OCI-LY1 (cell line): ENCODE measurements at regions not wholly inside any gene's neighbourhood (a gene's known extent, or its start where the extent isn't known, plus 50 kb on each side); places are given as distances from the start of the nearest gene placed in this dataset.

Experiments used
- H2AFZ ChIP-seq: fragments of 200-600 bp; sonication (generic), shearing (Covaris generic); 2 replicates; pipeline ENCODE4 v1.6.0; 2014; ENCODE audit warnings: antibody characterized with exemption, mild to moderate bottlenecking, low read length
- H3F3A ChIP-seq: fragments of 200-600 bp; sonication (generic), shearing (Covaris generic); 2 replicates; pipeline ENCODE4 v1.6.0; 2014; ENCODE audit warnings: mild to moderate bottlenecking, antibody characterized with exemption, low read length, moderate library complexity; ENCODE audit not compliant: insufficient read depth
- H3K27ac ChIP-seq: fragments of 200-600 bp; sonication (generic); 2 replicates; pipeline ENCODE4 v1.5.1; 2014; ENCODE audit warnings: low read length, mixed run types, mild to moderate bottlenecking, low read depth; ENCODE audit not compliant: poor library complexity, severe bottlenecking
- H3K27me3 ChIP-seq: fragments of 200-600 bp; sonication (generic); 2 replicates; pipeline ENCODE4 v1.6.0; 2014; ENCODE audit warnings: antibody characterized with exemption, mild to moderate bottlenecking, low read length, moderate library complexity; ENCODE audit not compliant: insufficient read depth
- H3K36me3 ChIP-seq: fragments of 200-600 bp; sonication (generic); 2 replicates; pipeline ENCODE4 v1.6.1; 2014; ENCODE audit warnings: mild to moderate bottlenecking, antibody characterized with exemption, low read length, moderate library complexity, mixed read lengths; ENCODE audit not compliant: insufficient read depth
- H3K4me1 ChIP-seq: fragments of 200-600 bp; sonication (generic); 2 replicates; pipeline ENCODE4 v1.5.1; 2014; ENCODE audit warnings: mild to moderate bottlenecking, low read length, moderate library complexity; ENCODE audit not compliant: insufficient read depth, severe bottlenecking
- H3K4me2 ChIP-seq: fragments of 200-600 bp; sonication (generic), shearing (Covaris generic); 2 replicates; pipeline ENCODE4 v1.6.1; 2014; ENCODE audit warnings: low read length
- H3K4me3 ChIP-seq: fragments of 200-600 bp; sonication (generic); 2 replicates; pipeline ENCODE4 v1.5.1; 2014; ENCODE audit warnings: low read length, low read depth, mild to moderate bottlenecking, mixed read lengths; ENCODE audit not compliant: poor library complexity, severe bottlenecking
- H3K79me2 ChIP-seq: fragments of 200-600 bp; shearing (Covaris generic); 2 replicates; pipeline ENCODE4 v1.6.1; 2016; ENCODE audit warnings: mixed run types, low read length, mixed read lengths; ENCODE audit not compliant: insufficient read depth
- H3K9ac ChIP-seq: fragments of 200-600 bp; sonication (generic), shearing (Covaris generic); 2 replicates; pipeline ENCODE4 v1.6.1; 2014; ENCODE audit warnings: mild to moderate bottlenecking, low read length, mixed read lengths
- H3K9me2 ChIP-seq: fragments of 200-600 bp; sonication (generic), shearing (Covaris generic); 2 replicates; pipeline ENCODE4 v1.6.1; 2014; ENCODE audit warnings: low read depth, mild to moderate bottlenecking, low read length, mixed read lengths
- H3K9me3 ChIP-seq: fragments of 200-600 bp; shearing (Covaris generic); 2 replicates; pipeline ENCODE4 v1.6.1; 2014; ENCODE audit warnings: low read length, mixed read lengths
- H4K20me1 ChIP-seq: fragments of 200-600 bp; sonication (generic), shearing (Covaris generic); 2 replicates; pipeline ENCODE4 v1.6.0; 2016; ENCODE audit warnings: mild to moderate bottlenecking, low read length; ENCODE audit not compliant: insufficient read depth
- EZH2 ChIP-seq: fragments of 200-600 bp; sonication (generic), shearing (Covaris generic); IDR thresholded peaks from 2 replicates; pipeline ENCODE4 v1.8.0; 2017; ENCODE audit warnings: borderline replicate concordance, mixed run types, mild to moderate bottlenecking, antibody characterized with exemption, low read length, moderate library complexity, mixed read lengths
- TF ChIP-seq, protein P1 (sequence below): fragments of 200-600 bp; sonication (generic), shearing (Covaris generic); IDR thresholded peaks from 2 replicates; pipeline ENCODE4 v1.5.1; 2017; ENCODE audit warnings: mild to moderate bottlenecking, antibody characterized with exemption, low read length, moderate library complexity, mixed read lengths

DNA sequence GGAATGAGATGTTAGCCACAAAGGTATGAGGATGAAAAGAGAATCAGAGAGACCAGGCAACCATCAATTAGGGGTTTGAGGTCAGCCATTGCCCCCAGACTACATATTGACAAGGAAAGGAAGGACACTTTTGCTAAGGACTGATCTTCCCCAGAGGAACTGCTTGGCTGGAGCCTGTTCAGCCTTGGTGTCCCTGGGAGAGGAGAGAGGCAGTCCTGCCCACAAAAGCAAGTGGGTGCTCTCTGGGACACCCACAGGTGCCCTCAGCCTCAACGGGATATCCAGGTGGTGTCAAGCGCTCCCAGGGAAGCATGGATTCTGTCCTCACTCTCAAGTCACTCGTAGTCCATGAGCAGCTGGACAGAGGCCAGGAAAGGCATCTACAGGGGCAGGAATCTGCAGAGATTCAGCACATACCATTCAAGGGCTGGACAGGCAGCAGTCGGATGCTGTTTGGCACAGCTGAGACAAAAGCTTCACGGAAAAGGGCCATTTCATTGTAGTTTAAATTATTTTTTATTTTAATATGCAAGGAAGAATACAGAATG is 166.2 kb downstream of the UACA start:
- H3K4me1 ChIP-seq, result no peaks in the 10 kb centered on the region
- no peak overlapping the region for H2AFZ ChIP-seq
- no peaks in the 10 kb centered on the region for H3F3A ChIP-seq
- no peaks in the 10 kb centered on the region for H3K36me3 ChIP-seq
- no peak overlapping the region for H3K9ac ChIP-seq
- H3K4me3 ChIP-seq, result no peak overlapping the region
- H3K4me2 ChIP-seq, result no peak overlapping the region
- H3K27me3 ChIP-seq, result no peaks in the 10 kb centered on the region
- no peak overlapping the region for H3K27ac ChIP-seq
- H3K9me3 ChIP-seq, result no peaks in the 10 kb centered on the region
- TF ChIP-seq EZH2, result no peak
- TF ChIP-seq, protein P1, sequence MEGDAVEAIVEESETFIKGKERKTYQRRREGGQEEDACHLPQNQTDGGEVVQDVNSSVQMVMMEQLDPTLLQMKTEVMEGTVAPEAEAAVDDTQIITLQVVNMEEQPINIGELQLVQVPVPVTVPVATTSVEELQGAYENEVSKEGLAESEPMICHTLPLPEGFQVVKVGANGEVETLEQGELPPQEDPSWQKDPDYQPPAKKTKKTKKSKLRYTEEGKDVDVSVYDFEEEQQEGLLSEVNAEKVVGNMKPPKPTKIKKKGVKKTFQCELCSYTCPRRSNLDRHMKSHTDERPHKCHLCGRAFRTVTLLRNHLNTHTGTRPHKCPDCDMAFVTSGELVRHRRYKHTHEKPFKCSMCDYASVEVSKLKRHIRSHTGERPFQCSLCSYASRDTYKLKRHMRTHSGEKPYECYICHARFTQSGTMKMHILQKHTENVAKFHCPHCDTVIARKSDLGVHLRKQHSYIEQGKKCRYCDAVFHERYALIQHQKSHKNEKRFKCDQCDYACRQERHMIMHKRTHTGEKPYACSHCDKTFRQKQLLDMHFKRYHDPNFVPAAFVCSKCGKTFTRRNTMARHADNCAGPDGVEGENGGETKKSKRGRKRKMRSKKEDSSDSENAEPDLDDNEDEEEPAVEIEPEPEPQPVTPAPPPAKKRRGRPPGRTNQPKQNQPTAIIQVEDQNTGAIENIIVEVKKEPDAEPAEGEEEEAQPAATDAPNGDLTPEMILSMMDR, result no peak
- H4K20me1 ChIP-seq, result no peaks in the 10 kb centered on the region
- no peaks in the 10 kb centered on the region for H3K79me2 ChIP-seq
- no peaks in the 10 kb centered on the region for H3K9me2 ChIP-seq

GRCh38 chr15:70596354-70597055 is 166.9 kb downstream of the UACA start:
- Histone ChIP-seq H3K4me3 (no peak overlapping the region), H4K20me1 (no peaks in the 10 kb centered on the region), H3K4me1 (no peaks in the 10 kb centered on the region), H3K9me3 (no peaks in the 10 kb centered on the region), H3K79me2 (no peaks in the 10 kb centered on the region), H3F3A (no peaks in the 10 kb centered on the region), H3K27me3 (no peaks in the 10 kb centered on the region), H3K4me2 (no peak overlapping the region), H3K9ac (no peak overlapping the region), H3K36me3 (no peaks in the 10 kb centered on the region), H2AFZ (no peak overlapping the region), H3K9me2 (no peaks in the 10 kb centered on the region), H3K27ac (no peak overlapping the region)
- TF ChIP-seq, protein P1, result no peak
- no peak for TF ChIP-seq EZH2

GRCh38 chr15:70593795-70594194 is 169.6 kb downstream of the UACA start:
- H3K36me3 ChIP-seq, result no peaks in the 10 kb centered on the region
- no peaks in the 10 kb centered on the region for H3K9me3 ChIP-seq
- H3K9me2 ChIP-seq, result no peaks in the 10 kb centered on the region
- no peaks in the 10 kb centered on the region for H3K27me3 ChIP-seq
- H3K4me1 ChIP-seq, result no peaks in the 10 kb centered on the region
- H4K20me1 ChIP-seq, result no peaks in the 10 kb centered on the region
- H3K79me2 ChIP-seq, result no peaks in the 10 kb centered on the region
- TF ChIP-seq EZH2, result no peak
- TF ChIP-seq, protein P1, result no peak
- H3K9ac ChIP-seq, result no peak overlapping the region
- no peaks in the 10 kb centered on the region for H3F3A ChIP-seq
- H2AFZ ChIP-seq, result no peak overlapping the region
- H3K27ac ChIP-seq, result no peak overlapping the region
- H3K4me3 ChIP-seq, result no peak overlapping the region
- H3K4me2 ChIP-seq, result no peak overlapping the region
